Spleen (tissue), 11 donors: ENCODE measurements at regions not wholly inside any gene's neighbourhood (a gene's known extent, or its start where the extent isn't known, plus 50 kb on each side); places are given as distances from the start of the nearest gene placed in this dataset.

Experiments used
- DNase-seq: peaks from one replicate; pipeline ENCODE4 v3.0.0-alpha.2; 2020
- H3K27ac ChIP-seq, 8 donors: fragments of 200-600 bp; sonication (generic) in 7 of 8; 1 replicate in 4 of 8; 2 replicates in 4 of 8; pipeline versions ENCODE4 v1.5.0 to v1.8.0; 2016 to 2021; ENCODE audit warnings: inconsistent platforms in 4 of 8, mild to moderate bottlenecking in 4 of 8, moderate library complexity in 1 of 8
- H3K27me3 ChIP-seq, 7 donors: fragments of 200-600 bp; sonication (generic) in 6 of 7; replicated peaks in 1 of 7; 1 replicate in 4 of 7; 2 replicates in 3 of 7; pipeline versions ENCODE4 v1.5.0 to v1.8.0; 2016 to 2021; ENCODE audit warnings: inconsistent platforms in 3 of 7, mild to moderate bottlenecking in 1 of 7
- H3K36me3 ChIP-seq, 6 donors: fragments of 200-600 bp; sonication (generic) in 5 of 6; 1 replicate in 4 of 6; 2 replicates in 2 of 6; pipeline versions ENCODE4 v1.5.0 to v1.8.0; 2016 to 2021; ENCODE audit warnings: inconsistent platforms in 2 of 6
- H3K4me1 ChIP-seq, 6 donors: fragments of 200-600 bp; sonication (generic) in 5 of 6; 1 replicate in 3 of 6; 2 replicates in 3 of 6; pipeline versions ENCODE4 v1.5.0 to v1.8.0; 2016 to 2021; ENCODE audit warnings: inconsistent platforms in 3 of 6
- H3K4me3 ChIP-seq, 8 donors: fragments of 200-600 bp; sonication (generic) in 7 of 8; 1 replicate in 4 of 8; 2 replicates in 4 of 8; pipeline versions ENCODE4 v1.5.0 to v1.8.0; 2016 to 2021; ENCODE audit warnings: inconsistent platforms in 4 of 8, mild to moderate bottlenecking in 4 of 8, moderate library complexity in 2 of 8
- H3K9me3 ChIP-seq, 8 donors: fragments of 200-600 bp; sonication (generic) in 7 of 8; 1 replicate in 4 of 8; 2 replicates in 4 of 8; pipeline versions ENCODE4 v1.5.0 to v1.8.0; 2016 to 2021; ENCODE audit warnings: inconsistent platforms in 4 of 8
- CTCF ChIP-seq, 11 experiments: fragments of 200-600 bp in 7 of 11; fragments of 450-650 bp in 4 of 11; sonication (generic) in 4 of 11; IDR thresholded peaks in 8 of 11; conservative IDR thresholded peaks in 3 of 11; 1 replicate in 7 of 11; 2 replicates in 4 of 11; pipeline versions ENCODE4 v1.4.0 to v1.8.0; 2016 to 2021; ENCODE audit warnings: antibody characterized with exemption in 11 of 11, inconsistent platforms in 4 of 11, mild to moderate bottlenecking in 1 of 11
- POLR2A ChIP-seq, 3 donors: fragments of 450-650 bp; IDR thresholded peaks; one replicate each; pipeline ENCODE4 v1.5.1; 2017; ENCODE audit warnings: antibody characterized with exemption in 3 of 3, mild to moderate bottlenecking in 1 of 3
- POLR2AphosphoS5 ChIP-seq, 3 donors: sonication (generic); formaldehyde crosslinking; IDR thresholded peaks; one replicate each; pipeline ENCODE4 v1.5.1; 2017; ENCODE audit warnings: antibody characterized with exemption in 3 of 3
- WGBS, 5 donors: extraction: QIAGEN DNeasy Blood & Tissue Kit in 3 of 5; methylation state at CpG; one replicate each; pipeline versions ENCODE4 v1.1.5 to v1.1.7; 2013 to 2018; 5-methylcytosine and 5-hydroxymethylcytosine counted together
- intact Hi-C: fragments of 100-400 bp; cut with DNase I; formaldehyde crosslinking; loops from one replicate; pipeline ENCODE4 v1.15.0; 2023; ENCODE audit warnings: low total_unique reads
- donor health status: healthy with polysubstance abuse.
- donor health status: DM: no; HTN: no; CAD: no; lungs with moderate emphysema.
- donor health status: DM: no; HTN: no; CAD: no.
- donor health status: Bipolar disorder and iron deficiency.
- donor health status: healthy.
- donor health status: DM: no; HTN: no; CAD: no.
- donor health status: DM: yes; HTN: yes; CAD: no.

- Histone ChIP-seq H3K4me3 (no peak overlapping the region), H3K36me3 (no peaks in the 10 kb centered on the region), H3K9me3 (peaks cover 0 to 10% (median 3%) of the 10 kb centered on the region in 8 donors), H3K27me3 (no peaks in the 10 kb centered on the region), H3K4me1 (no peaks in the 10 kb centered on the region), H3K27ac (no peak overlapping the region)
- intact Hi-C loops = no loop called here
- 88 to 97% (median 94%) methylated on average over 6 of the region's 6 CpGs for WGBS, 5 donors
- DNase-seq = no peak
- no peak for TF ChIP-seq CTCF (IDR thresholded peaks at IDR 0.05 in 8 of 11, conservative IDR thresholded peaks at IDR 0.05 in 3 of 11)
- TF ChIP-seq POLR2A (IDR thresholded peaks at IDR 0.05) = no peak
Observed at GRCh38 chr1:71184410-71184809, 103.6 kb upstream of the ZRANB2 start.

GRCh38 chr1:71179997-71180396, 99.2 kb upstream of the ZRANB2 start:
- TF ChIP-seq POLR2AphosphoS5 (IDR thresholded peaks at IDR 0.05) = no peak
- TF ChIP-seq CTCF (IDR thresholded peaks at IDR 0.05 in 8 of 11, conservative IDR thresholded peaks at IDR 0.05 in 3 of 11) = no peak
- no peak for TF ChIP-seq POLR2A (IDR thresholded peaks at IDR 0.05)
- Histone ChIP-seq H3K4me3 (no peak overlapping the region), H3K36me3 (no peaks in the 10 kb centered on the region), H3K27ac (no peak overlapping the region), H3K27me3 (no peaks in the 10 kb centered on the region), H3K9me3 (peaks cover 0 to 7% (median 0%) of the 10 kb centered on the region in 8 donors), H3K4me1 (no peaks in the 10 kb centered on the region)
- intact Hi-C loops = no loop called here
- no peak for DNase-seq

GRCh38 chr1:71170925-71171324, 90.1 kb upstream of the ZRANB2 start:
- H3K27me3 ChIP-seq = no peaks in the 10 kb centered on the region
- no peaks in the 10 kb centered on the region for H3K4me1 ChIP-seq
- H3K36me3 ChIP-seq = no peaks in the 10 kb centered on the region
- H3K4me3 ChIP-seq = no peak overlapping the region
- no peak overlapping the region for H3K27ac ChIP-seq
- TF ChIP-seq POLR2AphosphoS5 (IDR thresholded peaks at IDR 0.05) (no peak), CTCF (IDR thresholded peaks at IDR 0.05 in 8 of 11, conservative IDR thresholded peaks at IDR 0.05 in 3 of 11) (no peak), POLR2A (IDR thresholded peaks at IDR 0.05) (no peak)
- no peak for DNase-seq
- 7 to 29% (median 13%) methylated on average over 1 of the region's 1 CpG for WGBS, 5 donors
- H3K9me3 ChIP-seq = peaks cover 0 to 26% (median 6%) of the 10 kb centered on the region in 8 donors
- intact Hi-C loops = no loop called here

- TF ChIP-seq POLR2AphosphoS5 (IDR thresholded peaks at IDR 0.05) = no peak
- Histone ChIP-seq H3K4me3 (no peak overlapping the region), H3K4me1 (no peaks in the 10 kb centered on the region), H3K36me3 (no peaks in the 10 kb centered on the region), H3K27ac (no peak overlapping the region), H3K9me3 (peaks cover 0 to 19% (median 6%) of the 10 kb centered on the region in 8 donors), H3K27me3 (no peaks in the 10 kb centered on the region)
- WGBS, 5 donors = 63 to 76% (median 70%) methylated on average over 2 of the region's 2 CpGs
- DNase-seq = no peak
- intact Hi-C loops = no loop called here
Observed at GRCh38 chr1:71167505-71167904, 86.7 kb upstream of the ZRANB2 start.
